CD1c-positive myeloid dendritic cell (primary cell): ENCODE measurements at regions not wholly inside any gene's neighbourhood (a gene's known extent, or its start where the extent isn't known, plus 50 kb on each side); places are given as distances from the start of the nearest gene placed in this dataset.
"Not testable (repeated sequence)": the region's sequence is repeated elsewhere in the genome, so short reads cannot be mapped to it uniquely, and the experiment has no call there.

Experiments
- DNase-seq: peaks from one replicate; pipeline ENCODE4 v3.0.0-alpha.2; 2016; ENCODE audit errors: extremely low spot score

- no peak for DNase-seq
Measured at GRCh38 chr5:167843881-167844572, 447.4 kb upstream of the WWC1 start.

GRCh38 chr5:167845952-167846351 lies 445.5 kb upstream of the WWC1 start:
- DNase-seq, result no peak

GRCh38 chr5:167849874-167850273 lies 441.6 kb upstream of the WWC1 start:
- DNase-seq, result no peak

GRCh38 chr5:167850911-167851310 lies 440.5 kb upstream of the WWC1 start:
- DNase-seq, result no peak

GRCh38 chr5:167851416-167851815 lies 440.0 kb upstream of the WWC1 start:
- no peak for DNase-seq

- no peak for DNase-seq
Measured at GRCh38 chr5:167852515-167852914, 438.9 kb upstream of the WWC1 start.

- no peak for DNase-seq
Measured at GRCh38 chr5:167853421-167853820, 438.0 kb upstream of the WWC1 start.

GRCh38 chr5:167855818-167856217 lies 435.6 kb upstream of the WWC1 start:
- DNase-seq, result no peak

GRCh38 chr5:167857321-167857720 lies 434.1 kb upstream of the WWC1 start:
- DNase-seq, result no peak

- DNase-seq, result not testable (repeated sequence)
Measured at GRCh38 chr5:167858186-167858855, 433.1 kb upstream of the WWC1 start.

GRCh38 chr5:167861129-167861927 lies 430.1 kb upstream of the WWC1 start:
- DNase-seq, result no peak

- no peak for DNase-seq
Measured at GRCh38 chr5:167861928-167862426, 429.5 kb upstream of the WWC1 start.

- no peak for DNase-seq
Measured at GRCh38 chr5:167863883-167864282, 427.6 kb upstream of the WWC1 start.

GRCh38 chr5:167864801-167865200 lies 426.6 kb upstream of the WWC1 start:
- no peak for DNase-seq

GRCh38 chr5:167866797-167867196 lies 424.6 kb upstream of the WWC1 start:
- DNase-seq, result no peak

- no peak for DNase-seq
Measured at GRCh38 chr5:167867281-167867680, 424.2 kb upstream of the WWC1 start.

GRCh38 chr5:167869125-167869524 lies 422.3 kb upstream of the WWC1 start:
- DNase-seq, result no peak

- no peak for DNase-seq
Measured at GRCh38 chr5:167870055-167870454, 421.4 kb upstream of the WWC1 start.

GRCh38 chr5:167871091-167871490 lies 420.4 kb upstream of the WWC1 start:
- no peak for DNase-seq

GRCh38 chr5:167872791-167873190 lies 418.7 kb upstream of the WWC1 start:
- DNase-seq, result no peak

GRCh38 chr5:167877114-167877722 lies 414.2 kb upstream of the WWC1 start:
- DNase-seq, result no peak

GRCh38 chr5:167877924-167878323 lies 413.5 kb upstream of the WWC1 start:
- no peak for DNase-seq
